GM13976 (cell line): ENCODE measurements at regions not wholly inside any gene's neighbourhood (a gene's known extent, or its start where the extent isn't known, plus 50 kb on each side); places are given as distances from the start of the nearest gene placed in this dataset.

ENCODE experiments used
- DNase-seq: peaks from one replicate; pipeline ENCODE4 v3.0.0; 2012; ENCODE audit warnings: low spot score
- in situ Hi-C: fragments of 300-500 bp; cut with MboI; formaldehyde crosslinking; loops from one replicate; pipeline ENCODE4 v1.12.0; 2022; ENCODE audit warnings: low sequenced_read_pairs, mixed read lengths, inconsistent platforms; ENCODE audit not compliant: unreplicated experiment
- TF ChIP-seq, protein P1 (sequence below): IDR thresholded peaks from 2 replicates; pipeline ENCODE4 v1.5.1; 2012; ENCODE audit warnings: borderline replicate concordance, mild to moderate bottlenecking; ENCODE audit not compliant: insufficient read depth; ENCODE audit errors: extremely low read depth, missing control alignments, control extremely low read depth

DNA sequence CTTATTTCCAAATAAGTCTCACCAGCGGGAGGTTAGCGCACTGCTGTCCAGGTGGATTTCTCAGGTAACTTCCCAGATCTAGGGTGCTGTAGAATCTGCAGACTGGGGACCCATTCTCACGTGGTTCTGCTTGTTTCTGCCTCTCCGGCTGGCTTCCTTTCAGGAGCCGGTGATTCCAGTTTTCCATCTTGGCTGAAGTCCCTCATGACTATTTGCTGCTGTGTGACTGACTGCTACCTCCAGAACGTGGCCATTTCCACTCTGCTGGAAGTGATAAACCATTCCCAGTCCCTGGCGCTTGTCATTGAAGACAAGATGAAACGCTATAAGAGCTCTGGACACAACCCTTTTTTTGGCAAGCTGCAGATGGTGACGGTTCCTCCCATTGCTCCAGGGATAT, 76.0 kb downstream of the DOP1B start:
- in situ Hi-C loops, result no loop called here
- TF ChIP-seq, protein P1, sequence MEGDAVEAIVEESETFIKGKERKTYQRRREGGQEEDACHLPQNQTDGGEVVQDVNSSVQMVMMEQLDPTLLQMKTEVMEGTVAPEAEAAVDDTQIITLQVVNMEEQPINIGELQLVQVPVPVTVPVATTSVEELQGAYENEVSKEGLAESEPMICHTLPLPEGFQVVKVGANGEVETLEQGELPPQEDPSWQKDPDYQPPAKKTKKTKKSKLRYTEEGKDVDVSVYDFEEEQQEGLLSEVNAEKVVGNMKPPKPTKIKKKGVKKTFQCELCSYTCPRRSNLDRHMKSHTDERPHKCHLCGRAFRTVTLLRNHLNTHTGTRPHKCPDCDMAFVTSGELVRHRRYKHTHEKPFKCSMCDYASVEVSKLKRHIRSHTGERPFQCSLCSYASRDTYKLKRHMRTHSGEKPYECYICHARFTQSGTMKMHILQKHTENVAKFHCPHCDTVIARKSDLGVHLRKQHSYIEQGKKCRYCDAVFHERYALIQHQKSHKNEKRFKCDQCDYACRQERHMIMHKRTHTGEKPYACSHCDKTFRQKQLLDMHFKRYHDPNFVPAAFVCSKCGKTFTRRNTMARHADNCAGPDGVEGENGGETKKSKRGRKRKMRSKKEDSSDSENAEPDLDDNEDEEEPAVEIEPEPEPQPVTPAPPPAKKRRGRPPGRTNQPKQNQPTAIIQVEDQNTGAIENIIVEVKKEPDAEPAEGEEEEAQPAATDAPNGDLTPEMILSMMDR, result no peak
- no peak for DNase-seq

DNA sequence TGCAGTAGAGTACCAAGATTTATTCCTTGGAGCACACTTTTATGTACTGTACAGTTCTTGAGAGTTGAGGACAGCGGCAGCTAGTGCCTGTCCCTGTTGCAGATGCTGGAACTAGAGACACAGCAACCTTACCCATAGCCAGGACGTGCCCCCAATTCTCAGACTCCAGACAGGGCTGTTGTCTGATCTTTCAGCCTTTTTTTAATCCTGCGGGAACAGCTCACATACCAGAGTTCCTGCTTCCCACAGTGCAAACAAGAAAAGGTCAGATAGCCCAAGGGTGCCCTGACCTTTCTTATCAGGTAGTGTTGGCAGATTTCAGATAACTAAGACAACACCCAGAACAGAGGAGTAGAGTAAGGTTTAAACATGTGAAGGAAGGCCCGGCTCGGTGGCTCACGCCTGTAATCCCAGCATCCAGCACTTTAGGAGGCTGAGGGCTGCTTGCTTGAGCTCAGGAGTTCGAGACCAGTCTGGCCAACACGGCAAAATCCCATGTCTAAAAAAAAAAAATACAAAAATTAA, 78.5 kb downstream of the DOP1B start:
- no peak for DNase-seq
- in situ Hi-C loops, result no loop called here
- TF ChIP-seq, protein P1, result no peak

GRCh38 chr21:36236052-36236730, 79.6 kb downstream of the DOP1B start:
- no peak for DNase-seq
- in situ Hi-C loops, result no loop called here
- TF ChIP-seq, protein P1, result no peak

DNA sequence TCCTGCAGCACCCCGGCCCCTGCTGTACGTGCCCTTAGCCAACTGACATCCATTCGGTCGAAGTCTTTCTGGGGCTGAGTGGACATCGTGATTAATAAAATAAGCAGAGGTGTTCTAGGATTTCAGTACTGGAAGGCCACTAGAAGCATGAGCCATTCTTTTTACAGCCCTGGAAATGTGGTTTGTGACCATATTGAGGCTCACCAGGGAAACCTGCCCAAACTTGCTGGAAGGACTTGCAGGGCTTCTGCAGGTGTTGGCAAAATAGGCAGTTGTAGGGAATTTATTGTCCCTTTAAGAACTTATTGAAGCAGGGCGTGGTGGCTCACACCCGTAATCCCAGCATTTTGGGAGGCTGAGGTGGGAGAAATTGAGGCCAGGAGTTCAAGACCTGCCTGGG, 80.8 kb downstream of the DOP1B start:
- TF ChIP-seq, protein P1, result no peak
- DNase-seq, result no peak
- in situ Hi-C loops, result no loop called here

- in situ Hi-C loops, result no loop called here
- TF ChIP-seq, protein P1, result no peak
- DNase-seq, result no peak
Measured at GRCh38 chr21:36239585-36239984, 80.4 kb upstream of the MORC3 start.

DNA sequence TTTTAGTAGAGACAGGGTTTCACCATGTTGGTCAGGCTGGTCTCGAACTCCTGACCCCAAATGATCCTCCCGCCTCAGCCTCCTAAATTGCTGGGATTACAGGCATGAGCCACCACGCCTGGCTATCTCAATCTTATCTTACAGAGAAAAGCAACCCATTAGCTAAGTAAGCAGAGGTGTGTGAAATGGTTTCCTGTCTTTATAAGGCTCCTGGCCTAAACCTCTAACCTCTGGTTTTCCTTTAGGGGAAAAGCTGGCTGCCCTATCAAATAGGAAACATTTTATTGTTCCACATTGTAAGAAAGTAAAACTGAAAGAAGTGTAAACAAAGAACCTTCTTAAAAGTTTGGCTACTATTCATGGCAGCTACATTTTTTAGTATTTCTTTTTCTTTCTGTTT, 78.3 kb upstream of the MORC3 start:
- TF ChIP-seq, protein P1, result no peak
- DNase-seq, result no peak
- in situ Hi-C loops, result no loop called here
